PC-3 (cell line): ENCODE measurements at regions not wholly inside any gene's neighbourhood (a gene's known extent, or its start where the extent isn't known, plus 50 kb on each side); places are given as distances from the start of the nearest gene placed in this dataset.

Source experiments
- ATAC-seq: fragments of 200-7000 bp; cut with Tn5 transposase; 2 replicates; pipeline ENCODE4 v1.9.1; 2020; ENCODE audit warnings: mild to moderate bottlenecking, moderate library complexity
- BruUV-seq: library from RNA; stranded (reverse); fragments of 400-500 nt; replicated peaks from 2 replicates; lab custom pipeline; 2021; lab: Mats Ljungman, UMichigan
- CTCF ChIA-PET: fragments of 300-600 bp; sonication (Branson Sonifier 250); formaldehyde crosslinking; loops from one replicate; lab custom pipeline; 2022; ENCODE audit warnings: antibody characterized with exemption; lab: Charles Lee
- POLR2A ChIA-PET: fragments of 300-600 bp; sonication (Branson Sonifier 250); formaldehyde crosslinking; loops from one replicate; lab custom pipeline; 2022; ENCODE audit warnings: antibody characterized with exemption; ENCODE audit not compliant: unreplicated experiment; lab: Charles Lee
- DNase-seq: peaks from one replicate; pipeline ENCODE4 v3.0.0-alpha.2; 2015
- H2AFZ ChIP-seq: fragments of 300-600 bp; sonication (generic); 2 replicates; pipeline ENCODE4 v1.6.0; 2016; ENCODE audit warnings: antibody characterized with exemption, low read length
- H3F3A ChIP-seq: fragments of 300-600 bp; sonication (generic); one replicate; pipeline ENCODE4 v1.6.0; 2017; ENCODE audit warnings: antibody characterized with exemption, low read length, control low read depth, mild to moderate bottlenecking; ENCODE audit not compliant: unreplicated experiment
- H3K27ac ChIP-seq: fragments of 300-600 bp; sonication (generic); 2 replicates; pipeline ENCODE4 v1.5.1; 2016; ENCODE audit warnings: mild to moderate bottlenecking, low read length
- H3K27me3 ChIP-seq: fragments of 300-600 bp; sonication (generic); 2 replicates; pipeline ENCODE4 v1.6.1; 2016; ENCODE audit warnings: low read length, mixed read lengths
- H3K36me3 ChIP-seq: fragments of 300-600 bp; sonication (generic); 2 replicates; pipeline ENCODE4 v1.6.1; 2016; ENCODE audit warnings: low read depth, mixed run types, low read length, mixed read lengths
- H3K4me1 ChIP-seq: fragments of 300-600 bp; sonication (generic); 2 replicates; pipeline ENCODE4 v1.5.1; 2016; ENCODE audit warnings: low read length; ENCODE audit not compliant: insufficient read depth
- H3K4me2 ChIP-seq: fragments of 300-600 bp; sonication (generic); 2 replicates; pipeline ENCODE4 v1.6.0; 2016; ENCODE audit warnings: low read length
- H3K4me3 ChIP-seq: fragments of 300-600 bp; sonication (generic); 2 replicates; pipeline ENCODE4 v1.5.1; 2016; ENCODE audit warnings: mild to moderate bottlenecking, low read length, mixed read lengths
- H3K79me2 ChIP-seq: fragments of 300-600 bp; sonication (generic); 2 replicates; pipeline ENCODE4 v1.6.1; 2017; ENCODE audit warnings: low read length, mixed read lengths
- H3K9ac ChIP-seq: fragments of 300-600 bp; sonication (generic); 2 replicates; pipeline ENCODE4 v1.6.0; 2016; ENCODE audit warnings: mild to moderate bottlenecking, low read length
- H3K9me2 ChIP-seq: fragments of 300-600 bp; sonication (generic); replicated peaks from 2 replicates; pipeline ENCODE4 v1.6.1; 2016; ENCODE audit warnings: mixed run types, low read length, mixed read lengths
- H3K9me3 ChIP-seq: fragments of 300-600 bp; sonication (generic); 2 replicates; pipeline ENCODE4 v1.6.1; 2016; ENCODE audit warnings: low read length, mixed read lengths
- H4K20me1 ChIP-seq: fragments of 300-600 bp; sonication (generic); 2 replicates; pipeline ENCODE4 v1.6.1; 2016; ENCODE audit warnings: low read length, mixed read lengths
- EZH2 ChIP-seq: fragments of 300-600 bp; sonication (generic); IDR thresholded peaks from one replicate; pipeline ENCODE4 v1.6.1; 2017; ENCODE audit warnings: antibody characterized with exemption, mild to moderate bottlenecking, low read length; ENCODE audit not compliant: unreplicated experiment
- EZH2phosphoT487 ChIP-seq: fragments of 300-600 bp; sonication (generic); IDR thresholded peaks from 2 replicates; pipeline ENCODE4 v1.6.1; 2018; ENCODE audit warnings: mild to moderate bottlenecking, antibody characterized with exemption, low read length, borderline replicate concordance
- intact Hi-C: fragments of 100-400 bp; cut with micrococcal nuclease; formaldehyde crosslinking; loops from 2 replicates; pipeline ENCODE4 v1.9.0; 2023
- TF ChIP-seq, protein P1 (sequence below): fragments of 300-600 bp; sonication (generic); conservative IDR thresholded peaks from 2 replicates; pipeline ENCODE4 v1.5.1; 2017; ENCODE audit warnings: antibody characterized with exemption, low read depth, mild to moderate bottlenecking, low read length

DNA sequence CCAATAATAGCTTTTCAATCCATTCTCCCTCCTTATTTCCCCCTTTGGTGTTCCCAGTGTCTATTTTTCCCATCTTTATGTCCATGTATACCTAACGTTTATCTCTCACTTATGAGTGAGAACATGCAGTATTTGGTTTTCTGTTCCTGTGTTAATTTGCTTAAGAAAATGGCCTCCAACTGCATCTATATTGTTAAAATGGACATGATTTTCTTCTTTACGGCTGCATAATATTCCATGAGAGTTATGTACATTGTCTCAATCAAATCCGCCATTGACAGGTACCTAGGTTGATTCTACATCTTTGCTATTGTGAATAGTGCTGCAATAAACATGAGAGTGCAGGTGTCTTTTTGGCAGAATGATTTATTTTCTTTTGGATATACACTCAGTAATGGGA lies 126.7 kb downstream of the CTH start:
- BruUV-seq: no TSS peak

DNA sequence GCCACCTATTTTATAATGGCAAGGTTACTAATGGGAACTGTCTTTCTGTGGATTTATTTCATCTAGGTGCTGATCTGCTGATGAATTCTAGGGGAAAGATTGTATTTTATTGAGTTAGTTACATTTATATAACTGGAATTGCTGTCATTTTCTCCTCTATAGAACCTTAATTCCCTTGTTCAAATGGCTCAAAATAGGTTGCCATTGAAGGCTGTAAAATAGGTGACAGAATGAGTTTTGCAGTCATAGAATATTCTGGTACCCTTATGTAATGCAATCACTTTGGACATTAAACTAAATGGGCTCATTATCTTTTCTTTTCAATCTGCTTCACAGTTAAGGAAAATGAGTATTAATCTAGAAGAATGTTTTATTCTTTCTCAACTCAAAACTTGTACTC lies 131.0 kb downstream of the CTH start:
- no peaks in the 10 kb centered on the region for H3K79me2 ChIP-seq
- H3K4me1 ChIP-seq: no peaks in the 10 kb centered on the region
- H3K27me3 ChIP-seq: peaks cover 58% of the 10 kb centered on the region
- POLR2A ChIA-PET: no interaction called here
- no peak overlapping the region for H3K4me2 ChIP-seq
- H3K4me3 ChIP-seq: no peak overlapping the region
- intact Hi-C loops: no loop called here
- H3K27ac ChIP-seq: no peak overlapping the region
- no peak overlapping the region for H3K9ac ChIP-seq
- H3K9me2 ChIP-seq: no peaks in the 10 kb centered on the region
- no peaks in the 10 kb centered on the region for H3F3A ChIP-seq
- CTCF ChIA-PET: no interaction called here
- no peak for DNase-seq
- TF ChIP-seq EZH2 (no peak), EZH2phosphoT487 (no peak)
- TF ChIP-seq, protein P1, sequence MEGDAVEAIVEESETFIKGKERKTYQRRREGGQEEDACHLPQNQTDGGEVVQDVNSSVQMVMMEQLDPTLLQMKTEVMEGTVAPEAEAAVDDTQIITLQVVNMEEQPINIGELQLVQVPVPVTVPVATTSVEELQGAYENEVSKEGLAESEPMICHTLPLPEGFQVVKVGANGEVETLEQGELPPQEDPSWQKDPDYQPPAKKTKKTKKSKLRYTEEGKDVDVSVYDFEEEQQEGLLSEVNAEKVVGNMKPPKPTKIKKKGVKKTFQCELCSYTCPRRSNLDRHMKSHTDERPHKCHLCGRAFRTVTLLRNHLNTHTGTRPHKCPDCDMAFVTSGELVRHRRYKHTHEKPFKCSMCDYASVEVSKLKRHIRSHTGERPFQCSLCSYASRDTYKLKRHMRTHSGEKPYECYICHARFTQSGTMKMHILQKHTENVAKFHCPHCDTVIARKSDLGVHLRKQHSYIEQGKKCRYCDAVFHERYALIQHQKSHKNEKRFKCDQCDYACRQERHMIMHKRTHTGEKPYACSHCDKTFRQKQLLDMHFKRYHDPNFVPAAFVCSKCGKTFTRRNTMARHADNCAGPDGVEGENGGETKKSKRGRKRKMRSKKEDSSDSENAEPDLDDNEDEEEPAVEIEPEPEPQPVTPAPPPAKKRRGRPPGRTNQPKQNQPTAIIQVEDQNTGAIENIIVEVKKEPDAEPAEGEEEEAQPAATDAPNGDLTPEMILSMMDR: no peak
- no peaks in the 10 kb centered on the region for H4K20me1 ChIP-seq
- H3K36me3 ChIP-seq: no peaks in the 10 kb centered on the region
- BruUV-seq: no TSS peak
- no peak overlapping the region for H2AFZ ChIP-seq
- no peak for ATAC-seq
- no peaks in the 10 kb centered on the region for H3K9me3 ChIP-seq

More for the DNA sequence above, 126.7 kb downstream of the CTH start:
- TF ChIP-seq EZH2 (no peak), EZH2phosphoT487 (no peak)
- TF ChIP-seq, protein P1: no peak
- no peaks in the 10 kb centered on the region for H3F3A ChIP-seq
- no peaks in the 10 kb centered on the region for H3K4me1 ChIP-seq
- no peak overlapping the region for H3K9ac ChIP-seq
- intact Hi-C loops: no loop called here
- ChIA-PET POLR2A (no interaction called here), CTCF (no interaction called here)
- no peaks in the 10 kb centered on the region for H3K79me2 ChIP-seq
- peaks cover 84% of the 10 kb centered on the region for H3K27me3 ChIP-seq
- no peaks in the 10 kb centered on the region for H3K9me2 ChIP-seq
- no peaks in the 10 kb centered on the region for H4K20me1 ChIP-seq
- no peak overlapping the region for H3K27ac ChIP-seq
- ATAC-seq (no peak), DNase-seq (no peak)
- no peaks in the 10 kb centered on the region for H3K9me3 ChIP-seq
- H3K36me3 ChIP-seq: no peaks in the 10 kb centered on the region
- H3K4me3 ChIP-seq: no peak overlapping the region
- no peak overlapping the region for H2AFZ ChIP-seq
- H3K4me2 ChIP-seq: no peak overlapping the region

DNA sequence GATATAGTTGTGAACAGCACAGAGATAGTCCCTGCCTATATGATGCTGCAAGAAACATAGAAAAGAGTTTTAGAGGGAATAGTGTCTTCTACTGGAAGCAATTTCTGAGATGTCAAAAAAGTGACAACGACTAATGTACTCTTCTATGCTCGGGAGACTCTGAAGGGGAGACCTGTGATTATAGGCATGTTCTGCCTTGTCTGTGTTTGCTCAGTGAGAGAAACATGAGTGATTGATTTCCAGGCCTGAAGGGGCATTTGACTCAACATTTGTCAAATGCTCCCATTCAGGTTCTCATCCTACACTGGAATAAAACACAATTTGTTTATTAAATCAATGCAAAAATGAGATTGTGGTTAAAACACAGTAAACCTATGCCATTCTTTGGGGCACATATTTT lies 131.8 kb downstream of the CTH start:
- no peak overlapping the region for H3K4me3 ChIP-seq
- H3K27ac ChIP-seq: no peak overlapping the region
- no peaks in the 10 kb centered on the region for H4K20me1 ChIP-seq
- H3K79me2 ChIP-seq: no peaks in the 10 kb centered on the region
- ChIA-PET POLR2A (interaction anchor here (0.6 kb wide), 1 partner anchor 25 kb away, joined by 3 read pairs; no protein-coding TSS in a partner anchor), CTCF (no interaction called here)
- H3K36me3 ChIP-seq: no peaks in the 10 kb centered on the region
- no peaks in the 10 kb centered on the region for H3K9me3 ChIP-seq
- intact Hi-C loops: no loop called here
- H3K9ac ChIP-seq: no peak overlapping the region
- H3K27me3 ChIP-seq: peaks cover 50% of the 10 kb centered on the region
- no peak for TF ChIP-seq EZH2
- TF ChIP-seq, protein P1: no peak
- no peak for TF ChIP-seq EZH2phosphoT487
- H2AFZ ChIP-seq: no peak overlapping the region
- ATAC-seq (no peak), DNase-seq (no peak)
- no peaks in the 10 kb centered on the region for H3K9me2 ChIP-seq
- BruUV-seq: no TSS peak
- no peaks in the 10 kb centered on the region for H3F3A ChIP-seq
- H3K4me1 ChIP-seq: no peaks in the 10 kb centered on the region
- H3K4me2 ChIP-seq: no peak overlapping the region
